ENCODE measurements at regions not wholly inside any gene's neighbourhood (a gene's known extent, or its start where the extent isn't known, plus 50 kb on each side); places are given as distances from the start of the nearest gene placed in this dataset.

- no peaks in the 10 kb centered on the region for H3K9me3 ChIP-seq (replicated peaks; ENCODE audit: control insufficient read depth, insufficient read depth, low read length)
- no peak for ATAC-seq
- RAD21 ChIA-PET (ENCODE audit: unreplicated experiment) = no interaction called here
- POLR2A ChIA-PET = no interaction called here
- no peaks in the 10 kb centered on the region for H3K79me2 ChIP-seq (ENCODE audit: control insufficient read depth, insufficient read depth, low read length)
- H3K4me2 ChIP-seq (ENCODE audit: control insufficient read depth, insufficient read depth) = no peak overlapping the region
- H3K9ac ChIP-seq (ENCODE audit: control insufficient read depth, insufficient read depth, low read length) = no peak overlapping the region
- no peak overlapping the region for H3K4me3 ChIP-seq
- intact Hi-C loops (cut with micrococcal nuclease; ENCODE audit: unreplicated experiment) = no loop called here
- H3K36me3 ChIP-seq (ENCODE audit: control insufficient read depth in 2 of 2, insufficient read depth in 2 of 2, low read length in 1 of 2) = no peaks in the 10 kb centered on the region
- no peak for DNase-seq (ENCODE audit: low read depth, low spot score)
- no peak overlapping the region for H2AFZ ChIP-seq (ENCODE audit: control insufficient read depth, low read depth, low read length)
- no peaks in the 10 kb centered on the region for H3K4me1 ChIP-seq (ENCODE audit: control insufficient read depth, insufficient read depth, low read length)
- TF ChIP-seq ASH2L (IDR thresholded peaks at IDR 0.05; ENCODE audit: borderline replicate concordance, low read depth) (no peak), FOS (IDR thresholded peaks at IDR 0.05; ENCODE audit: borderline replicate concordance, extremely low read depth, insufficient read length) (no peak), MEF2A (IDR thresholded peaks at IDR 0.05; ENCODE audit: insufficient read depth, low read depth, low read length) (no peak), FOXK2 (IDR thresholded peaks at IDR 0.05) (no peak), PAX8 (IDR thresholded peaks at IDR 0.05) (no peak), MXI1 (IDR thresholded peaks at IDR 0.05; ENCODE audit: low read depth, low read length) (no peak), TCF12 (IDR thresholded peaks at IDR 0.05; ENCODE audit: low read depth, low read length) (no peak), RFX5 (IDR thresholded peaks at IDR 0.05; ENCODE audit: low read depth, low read length) (no peak), IRF3 (IDR thresholded peaks at IDR 0.05) (no peak), MTA3 (IDR thresholded peaks at IDR 0.05; ENCODE audit: borderline replicate concordance, low read length) (no peak), TCF7 (IDR thresholded peaks at IDR 0.05; ENCODE audit: borderline replicate concordance) (no peak), RB1 (IDR thresholded peaks at IDR 0.05; ENCODE audit: borderline replicate concordance) (no peak), POLR2AphosphoS2 (IDR thresholded peaks at IDR 0.05; ENCODE audit: low read depth, low read length) (no peak), NR2C1 (IDR thresholded peaks at IDR 0.05) (no peak)
- CTCF ChIA-PET = no interaction called here
- H4K20me1 ChIP-seq (ENCODE audit: control insufficient read depth, insufficient read depth) = no peaks in the 10 kb centered on the region
- in situ Hi-C loops (cut with MboI) = no loop called here
- no TSS peak for BruUV-seq (replicated peaks)
- H3K27me3 ChIP-seq (replicated peaks in 1 of 2; ENCODE audit: control insufficient read depth in 2 of 2, insufficient read depth in 2 of 2, low read length in 1 of 2) = no peaks in the 10 kb centered on the region
- no peak for FAIRE-seq
- SMC1A ChIA-PET (ENCODE audit: uncharacterized antibody, unreplicated experiment) = no interaction called here
- no peak overlapping the region for H3K27ac ChIP-seq (ENCODE audit: control insufficient read depth, insufficient read depth)
Measured at GRCh38 chr4:58740897-58741296, 1630.7 kb upstream of the IGFBP7 start.

Measured in GM12878 (cell line).